ENCODE measurements at regions not wholly inside any gene's neighbourhood (a gene's known extent, or its start where the extent isn't known, plus 50 kb on each side); places are given as distances from the start of the nearest gene placed in this dataset.
"Not testable (repeated sequence)": the region's sequence is repeated elsewhere in the genome, so short reads cannot be mapped to it uniquely, and the experiment has no call there.

DNA sequence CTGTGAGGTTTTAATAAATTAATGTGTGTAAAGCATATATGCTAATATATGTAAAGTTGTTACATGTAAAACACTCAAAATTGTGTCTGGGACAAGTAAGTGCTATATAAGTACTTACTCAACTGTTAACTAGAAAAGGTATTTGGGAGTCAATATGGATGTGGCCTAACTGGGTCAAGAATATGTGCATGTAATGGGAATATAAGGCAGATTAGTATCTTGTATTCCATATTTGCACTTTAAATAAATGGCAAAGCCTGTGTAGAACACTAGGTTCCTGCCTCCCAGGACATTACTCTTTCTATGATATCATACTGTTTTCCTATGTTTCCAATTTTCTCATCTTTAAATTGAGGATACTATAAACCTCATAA, 270.6 kb downstream of the FBXO8 start:
- FAIRE-seq (no peak), DNase-seq (ENCODE audit: low spot score in 2 of 2) (no peak)

DNA sequence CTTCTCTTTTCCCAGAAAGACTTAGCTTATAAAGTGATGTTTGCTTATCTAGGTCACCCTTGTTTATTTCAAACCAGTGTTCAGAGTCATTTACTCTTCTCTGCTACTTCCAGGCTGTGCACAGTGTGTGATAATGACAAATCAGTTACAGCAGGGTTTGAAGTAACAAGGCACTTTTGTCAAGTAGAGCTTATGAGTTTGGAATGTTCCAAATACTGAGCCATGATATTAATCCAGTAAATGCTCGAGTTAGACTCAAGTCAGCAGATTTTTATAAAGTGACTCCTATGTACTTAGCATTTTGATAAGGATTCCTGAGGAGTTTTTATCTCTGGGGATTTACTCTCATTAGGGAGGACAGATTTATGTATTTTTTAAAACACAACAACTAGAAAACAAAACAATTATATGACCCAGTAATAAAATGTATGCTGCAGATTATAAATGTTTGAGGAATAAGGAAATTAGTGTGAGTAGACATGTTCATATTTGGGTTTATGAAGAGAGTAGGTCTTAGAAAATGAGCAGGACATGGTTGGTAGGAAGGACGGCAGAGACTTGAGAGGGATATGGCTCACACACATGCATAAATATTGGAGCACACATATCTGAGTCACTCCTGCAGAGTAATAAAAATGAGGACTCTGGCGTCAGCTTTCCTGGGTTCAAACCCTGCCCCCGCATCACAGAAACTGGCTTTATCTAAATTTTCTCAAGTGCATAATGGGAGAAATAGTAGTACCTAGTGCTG, 271.2 kb downstream of the FBXO8 start:
- no peak for FAIRE-seq

DNA sequence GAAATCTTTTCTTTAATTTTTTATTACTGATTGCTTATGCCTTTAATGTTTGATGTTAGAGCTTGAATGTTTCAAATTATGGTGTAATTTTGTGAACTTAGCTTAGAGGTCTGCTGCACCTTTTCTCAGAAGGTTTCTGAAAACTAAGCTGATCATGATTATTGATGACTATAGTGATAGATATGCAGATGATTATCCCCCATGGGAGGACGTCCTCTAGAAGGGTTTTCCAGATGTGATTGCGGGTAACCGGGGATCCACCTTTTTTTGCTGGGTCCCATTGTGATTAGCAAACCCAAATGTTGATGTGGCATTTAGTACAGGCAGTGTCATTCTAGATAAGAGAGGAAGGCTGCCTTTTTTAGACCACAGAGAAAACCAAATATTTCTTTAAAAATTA, 272.9 kb downstream of the FBXO8 start:
- DNase-seq (ENCODE audit: low spot score in 2 of 2) = no peak
- no peak for FAIRE-seq

More for the DNA sequence above, 271.2 kb downstream of the FBXO8 start:
- no peak for DNase-seq (ENCODE audit: low spot score in 2 of 2)

DNA sequence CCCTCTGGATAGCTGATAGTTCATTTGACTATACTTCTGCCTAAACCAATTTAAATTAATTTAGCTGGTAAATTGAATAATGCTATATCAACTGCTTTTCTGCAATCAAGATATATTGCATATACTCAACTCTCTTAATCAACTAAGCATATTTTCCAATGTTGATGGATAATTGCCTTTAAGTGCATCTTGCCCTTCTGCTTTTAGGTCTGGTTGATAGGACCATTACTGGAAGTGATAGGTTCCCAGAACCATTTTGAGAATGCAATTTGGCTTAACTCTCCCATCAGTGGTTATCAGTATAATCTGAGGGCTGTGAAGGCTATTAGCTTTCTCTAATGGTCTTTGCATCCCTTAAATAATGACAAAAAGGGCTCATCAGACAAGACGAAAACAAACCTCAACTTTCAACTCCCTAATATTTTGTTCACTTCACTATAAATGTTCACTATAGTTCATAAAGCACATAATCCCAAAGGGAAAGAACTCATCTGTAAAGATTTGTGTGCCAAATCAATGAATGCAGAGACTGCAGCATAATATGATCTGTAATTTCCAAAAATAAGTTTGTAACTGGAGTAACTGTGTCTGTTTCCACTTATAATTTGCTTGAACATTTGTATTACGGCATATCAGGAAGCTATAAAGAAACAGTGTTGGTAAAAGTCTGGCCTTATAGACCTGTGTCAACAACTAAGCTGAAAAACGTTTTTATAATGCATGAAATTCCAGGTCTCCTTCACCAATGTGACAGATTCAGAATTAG, 273.6 kb downstream of the FBXO8 start:
- no peak for FAIRE-seq
- DNase-seq (ENCODE audit: low spot score in 2 of 2) = no peak

DNA sequence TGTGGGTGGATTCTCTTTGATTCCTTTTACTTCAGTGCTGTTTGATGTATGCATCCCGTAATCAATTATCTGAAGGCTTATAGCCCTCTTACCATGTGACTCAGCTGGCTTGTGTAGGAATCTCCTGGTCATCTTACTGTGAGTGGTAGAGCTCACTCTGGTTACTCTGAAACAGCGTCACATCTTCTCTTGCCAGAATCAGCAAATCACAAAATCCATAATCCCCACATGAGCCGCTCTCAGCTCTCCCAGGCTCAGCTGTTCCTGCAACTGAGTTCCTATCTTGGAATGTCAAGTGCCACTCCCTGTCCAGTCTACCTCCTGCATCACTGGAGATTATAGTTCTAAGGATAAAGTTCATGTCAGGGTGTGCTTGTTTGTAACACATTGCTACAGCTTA, 278.0 kb downstream of the FBXO8 start:
- FAIRE-seq (no peak), DNase-seq (ENCODE audit: low spot score in 2 of 2) (no peak)

DNA sequence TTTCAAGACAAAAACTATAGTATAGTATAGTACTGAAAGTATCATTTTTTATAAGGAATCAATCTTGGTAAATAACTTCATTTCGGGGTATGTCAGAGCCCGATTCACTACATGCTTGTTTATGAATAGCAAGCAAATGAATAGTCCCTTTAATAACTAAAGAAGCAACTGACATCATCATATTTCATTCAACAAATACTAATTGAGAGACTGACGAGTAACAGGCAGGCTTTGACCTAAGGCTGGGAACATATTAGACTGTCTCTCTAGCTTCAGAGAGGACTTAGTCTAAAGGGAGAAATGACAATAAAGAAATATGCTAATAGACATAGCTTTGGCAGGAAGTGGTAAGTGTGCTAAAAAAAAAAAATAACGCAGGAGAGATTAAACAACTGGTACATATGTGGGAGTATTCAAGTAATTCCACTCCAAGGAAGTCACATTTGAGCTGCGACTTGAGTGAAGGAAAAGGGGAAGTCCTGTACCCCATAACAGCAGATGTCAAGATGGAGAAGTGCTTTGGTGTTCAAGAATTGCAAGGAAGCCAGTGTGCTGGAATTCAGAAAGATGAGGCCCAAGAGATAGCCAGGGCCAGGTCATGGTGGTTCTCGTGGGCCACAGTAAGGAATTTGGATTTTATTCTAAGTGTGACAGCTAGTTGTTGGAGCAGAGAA, 284.9 kb downstream of the FBXO8 start:
- DNase-seq (ENCODE audit: low spot score in 2 of 2) (no peak), FAIRE-seq (no peak)

DNA sequence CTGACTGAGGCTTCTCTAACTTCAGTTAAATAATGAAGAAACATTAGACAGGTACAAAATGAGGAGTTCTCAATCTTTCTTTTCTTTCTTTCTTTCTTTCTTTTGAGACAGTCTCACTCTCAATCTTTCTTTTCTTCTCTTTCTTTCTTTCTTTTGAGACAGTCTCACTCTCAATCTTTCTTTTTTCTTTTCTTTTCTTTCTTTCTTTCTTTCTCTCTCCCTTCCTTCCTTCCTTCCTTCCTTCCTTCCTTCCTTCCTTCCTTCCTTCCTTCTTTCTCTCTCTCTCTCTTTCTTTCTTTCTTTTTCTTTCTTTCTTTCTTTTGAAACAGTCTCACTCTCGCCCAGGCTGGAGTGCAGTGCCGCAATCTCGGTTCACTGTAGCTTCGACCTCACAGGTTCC, 287.7 kb downstream of the FBXO8 start:
- DNase-seq (ENCODE audit: low spot score in 2 of 2); FAIRE-seq: not testable (repeated sequence)

DNA sequence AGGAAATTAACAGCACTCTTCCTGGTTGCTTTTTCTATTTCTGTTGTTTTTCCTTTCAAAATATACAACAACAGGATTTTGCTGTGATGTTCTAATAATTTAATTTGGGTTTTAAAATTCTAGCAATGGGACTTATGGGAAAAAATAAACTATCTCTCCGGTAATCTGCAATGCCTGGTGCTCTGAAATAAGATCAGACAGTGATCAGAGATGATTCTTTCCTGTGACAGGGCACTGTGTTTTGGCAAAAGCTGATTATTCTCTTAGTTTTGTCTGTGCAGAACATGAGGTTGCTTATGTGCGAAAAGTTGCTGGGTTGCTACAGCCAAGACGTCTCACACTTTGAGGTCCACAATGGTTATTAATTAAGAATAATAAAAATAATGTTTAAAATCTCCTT, 291.7 kb downstream of the FBXO8 start:
- DNase-seq (ENCODE audit: low spot score in 2 of 2) (no peak), FAIRE-seq (no peak)

DNA sequence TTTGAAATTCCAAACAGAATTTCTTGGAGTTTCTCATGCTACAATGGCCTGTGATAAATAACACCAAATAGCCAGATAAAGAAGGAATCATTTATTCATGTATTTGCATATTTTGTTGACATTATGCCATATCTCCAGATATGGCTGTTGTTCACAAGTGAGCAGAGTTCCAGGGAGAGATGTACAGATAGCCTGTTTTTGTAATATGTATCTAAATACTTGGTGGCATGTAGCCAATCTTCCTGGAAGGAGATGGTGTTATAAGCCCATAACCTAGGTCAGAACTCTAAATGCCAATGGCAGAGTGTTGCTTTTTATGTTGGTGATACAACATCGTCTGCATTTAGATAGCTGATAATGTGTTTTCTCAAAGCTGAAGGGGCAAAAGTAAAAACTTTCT, 292.2 kb downstream of the FBXO8 start:
- FAIRE-seq = no peak

DNA sequence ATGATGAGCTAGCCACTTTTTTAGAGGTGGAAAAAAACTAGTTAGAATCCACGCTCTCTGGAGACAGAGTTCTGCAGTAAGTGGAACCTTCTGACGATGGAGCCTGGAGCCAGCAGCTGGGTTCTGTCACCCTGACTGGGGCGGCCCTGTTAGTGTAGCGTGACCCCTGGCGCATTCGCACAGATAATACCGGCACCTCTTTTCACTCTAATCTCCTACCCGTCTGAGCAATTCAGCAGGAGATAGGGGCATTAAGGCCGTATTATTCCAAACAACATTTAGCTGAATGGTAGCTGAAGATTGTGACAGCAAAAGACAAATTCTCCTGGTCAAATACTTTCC, 292.6 kb downstream of the FBXO8 start:
- no peak for FAIRE-seq
- no peak for DNase-seq (ENCODE audit: low spot score in 2 of 2)

More for the DNA sequence above, 292.2 kb downstream of the FBXO8 start:
- no peak for DNase-seq (ENCODE audit: low spot score in 2 of 2)

DNA sequence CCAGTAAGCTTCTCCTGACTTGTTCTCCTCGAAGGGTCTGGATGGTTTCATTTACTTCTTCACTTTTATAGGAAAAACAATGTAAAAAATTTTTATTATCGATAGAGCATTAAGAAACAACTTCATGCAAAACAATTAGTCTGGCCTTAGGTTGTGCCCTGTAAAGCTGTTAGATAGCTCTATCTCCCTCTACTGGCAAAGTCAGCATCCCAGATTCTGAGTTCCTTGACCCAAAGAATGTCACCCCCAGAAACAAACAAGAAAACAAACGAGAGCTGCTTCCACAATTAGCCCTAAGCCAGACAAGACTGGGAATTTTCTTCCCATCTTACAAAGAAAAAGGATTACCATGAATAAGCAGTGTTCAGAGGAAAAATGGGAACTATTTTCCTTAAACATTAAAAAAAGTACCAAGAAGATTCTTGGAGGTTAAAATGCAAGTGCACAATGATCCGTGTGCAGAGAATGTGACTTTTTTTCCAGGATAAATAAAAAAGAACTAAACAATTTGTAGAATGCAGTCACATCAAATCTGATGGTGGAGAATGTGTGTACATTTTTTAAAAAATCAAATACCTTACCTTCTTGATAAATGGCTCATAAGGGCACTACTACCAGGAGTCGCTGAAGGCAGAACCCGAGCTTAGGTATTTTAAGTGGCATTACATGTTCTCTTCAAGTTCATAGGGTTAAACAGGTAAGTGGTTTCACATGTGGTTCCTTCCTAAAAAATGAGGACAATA, 293.2 kb downstream of the FBXO8 start:
- FAIRE-seq (no peak), DNase-seq (ENCODE audit: low spot score in 2 of 2) (no peak)

DNA sequence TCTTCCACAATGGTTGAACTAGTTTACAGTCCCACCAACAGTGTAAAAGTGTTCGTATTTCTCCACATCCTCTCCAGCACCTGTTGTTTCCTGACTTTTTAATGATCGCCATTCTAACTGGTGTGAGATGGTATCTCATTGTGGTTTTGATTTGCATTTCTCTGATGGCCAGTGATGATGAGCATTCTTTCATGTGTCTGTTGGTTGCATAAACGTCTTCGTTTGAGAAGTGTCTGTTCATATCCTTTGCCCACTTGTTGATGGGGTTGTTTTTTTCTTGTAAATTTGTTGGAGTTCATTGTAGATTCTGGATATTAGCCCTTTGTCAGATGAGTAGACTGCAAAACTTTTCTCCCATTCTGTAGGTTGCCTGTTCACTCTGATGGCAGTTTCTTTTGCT, 319.9 kb downstream of the FBXO8 start:
- not testable (repeated sequence) for FAIRE-seq; DNase-seq (ENCODE audit: low spot score in 2 of 2)

DNA sequence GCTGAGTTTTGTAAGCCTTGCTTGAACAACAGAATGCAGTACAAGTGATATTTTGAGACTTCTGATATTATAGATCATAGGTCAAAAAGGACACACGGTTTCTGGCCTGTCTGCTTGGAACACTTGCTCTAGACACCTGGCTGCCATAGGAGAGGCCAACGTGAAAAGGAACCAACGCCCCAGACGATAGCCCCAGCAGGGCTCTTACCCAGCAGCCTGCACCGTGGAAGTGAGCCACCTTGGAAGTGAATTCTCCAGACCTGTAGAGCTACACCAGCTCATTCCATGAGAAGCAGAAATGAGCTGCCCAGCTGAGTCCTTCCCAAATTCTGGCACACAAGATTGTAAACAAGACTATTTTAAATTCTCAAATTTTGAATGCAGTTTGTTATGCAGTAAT, 323.1 kb downstream of the FBXO8 start:
- DNase-seq (ENCODE audit: low spot score in 2 of 2) (no peak), FAIRE-seq (no peak)

DNA sequence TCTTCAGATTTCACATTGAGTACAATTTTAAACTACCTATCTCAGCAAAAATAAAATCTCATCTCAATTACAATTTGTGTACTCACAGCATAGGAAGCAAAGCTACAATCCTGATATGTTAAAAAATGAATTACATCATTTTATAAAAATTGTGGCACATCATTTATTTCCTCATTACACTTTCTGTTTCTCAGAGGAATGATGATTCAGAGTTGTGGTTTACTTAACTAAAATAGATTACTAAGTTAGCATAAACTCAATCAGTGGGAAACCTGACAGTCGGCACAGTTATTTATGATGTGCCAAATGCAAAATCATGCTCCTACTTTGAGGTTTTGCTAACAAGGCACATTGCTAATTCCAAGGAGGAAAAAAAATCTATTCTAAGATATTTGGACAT, 325.0 kb downstream of the FBXO8 start:
- FAIRE-seq (no peak), DNase-seq (ENCODE audit: low spot score in 2 of 2) (no peak)

DNA sequence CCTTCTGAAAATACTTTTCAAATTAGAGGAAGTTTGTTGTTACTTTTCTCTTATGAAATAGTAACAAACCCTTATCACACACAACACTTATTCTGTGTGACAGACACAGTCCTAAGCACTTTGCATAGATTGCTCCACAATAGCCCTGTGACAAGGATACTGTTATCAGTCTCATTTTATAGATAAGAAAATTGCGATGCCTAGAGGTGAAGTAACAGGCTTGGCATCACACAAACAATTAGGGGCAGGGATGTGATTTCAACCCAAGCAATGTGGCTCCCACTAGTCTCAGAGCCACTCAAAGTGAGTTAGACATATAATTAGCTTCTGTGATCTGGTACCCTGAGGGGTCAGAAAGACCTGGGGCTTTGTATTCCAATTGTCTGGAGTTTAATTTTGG, 339.9 kb downstream of the FBXO8 start:
- no peak for FAIRE-seq

DNA sequence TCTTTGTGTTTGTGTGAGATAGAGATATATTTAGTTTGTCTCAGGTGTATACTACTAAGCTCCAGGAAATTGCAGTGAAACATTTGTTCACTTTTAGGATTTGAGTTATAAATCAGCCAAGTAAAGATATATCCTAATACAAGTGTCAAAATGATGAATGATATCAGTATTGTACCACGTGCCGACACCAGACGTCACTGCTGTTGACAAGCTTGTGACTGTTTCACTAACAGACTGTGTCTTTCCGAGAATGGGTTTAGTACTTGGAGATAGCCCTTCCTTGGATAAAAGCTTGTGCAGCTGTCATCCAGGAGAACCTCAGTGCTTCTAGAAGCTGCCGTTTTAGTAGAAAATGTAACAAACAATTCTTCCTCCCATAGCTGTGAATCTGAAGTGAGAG, 343.3 kb downstream of the FBXO8 start:
- FAIRE-seq (no peak), DNase-seq (ENCODE audit: low spot score in 2 of 2) (no peak)

More for the DNA sequence above, 339.9 kb downstream of the FBXO8 start:
- DNase-seq (ENCODE audit: low spot score in 2 of 2) = no peak

DNA sequence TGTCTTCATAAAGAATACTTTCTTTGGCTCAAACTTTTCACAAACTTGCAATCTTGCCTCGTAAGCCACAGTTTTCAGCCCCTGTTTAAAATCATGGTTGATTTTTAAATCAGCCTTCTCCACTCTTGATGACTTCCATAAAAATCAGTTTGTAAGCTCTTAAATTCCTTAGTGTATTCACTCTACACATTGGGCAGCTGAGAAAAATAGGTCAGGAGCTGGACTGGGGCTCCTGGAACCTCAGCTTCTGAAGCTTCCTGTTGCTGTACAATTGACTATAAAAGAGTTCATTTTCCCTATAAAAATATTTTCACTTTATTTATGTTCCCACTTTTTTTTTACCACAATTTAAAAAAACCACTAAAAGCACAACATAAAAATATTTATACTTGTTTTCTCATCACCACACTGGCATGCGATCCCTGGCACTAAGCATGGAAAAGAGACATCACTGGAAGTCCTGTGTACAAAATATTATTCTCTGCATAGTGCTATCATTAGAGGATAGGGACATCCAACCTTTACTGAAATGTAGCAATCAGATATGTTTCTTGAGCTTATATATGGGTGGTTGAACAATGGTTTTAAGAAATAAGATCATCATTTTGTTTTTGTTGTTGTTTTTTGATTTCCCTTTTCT, 345.7 kb downstream of the FBXO8 start:
- FAIRE-seq (peak; percentile 28), DNase-seq (ENCODE audit: low spot score in 2 of 2) (no peak)

DNA sequence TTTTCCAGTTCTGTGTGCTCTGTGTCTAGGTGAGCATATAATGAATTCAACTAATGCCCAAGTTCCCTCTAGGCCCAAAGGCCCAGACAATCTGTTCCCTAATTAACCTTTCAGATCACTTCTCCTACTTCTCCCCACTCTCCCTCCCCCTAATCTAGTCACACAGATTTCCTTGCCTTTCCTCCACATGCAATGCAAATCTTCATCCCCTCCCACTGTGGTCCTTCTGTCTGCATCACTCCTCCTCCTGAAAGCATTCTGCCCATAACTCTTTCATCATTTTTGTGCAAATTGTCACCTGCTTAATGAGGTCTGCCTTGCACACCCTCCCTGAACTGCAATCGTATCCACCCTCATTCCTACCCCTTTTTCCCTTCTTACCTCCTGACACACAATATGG, 346.6 kb downstream of the FBXO8 start:
- no peak for DNase-seq (ENCODE audit: low spot score in 2 of 2)
- no peak for FAIRE-seq

DNA sequence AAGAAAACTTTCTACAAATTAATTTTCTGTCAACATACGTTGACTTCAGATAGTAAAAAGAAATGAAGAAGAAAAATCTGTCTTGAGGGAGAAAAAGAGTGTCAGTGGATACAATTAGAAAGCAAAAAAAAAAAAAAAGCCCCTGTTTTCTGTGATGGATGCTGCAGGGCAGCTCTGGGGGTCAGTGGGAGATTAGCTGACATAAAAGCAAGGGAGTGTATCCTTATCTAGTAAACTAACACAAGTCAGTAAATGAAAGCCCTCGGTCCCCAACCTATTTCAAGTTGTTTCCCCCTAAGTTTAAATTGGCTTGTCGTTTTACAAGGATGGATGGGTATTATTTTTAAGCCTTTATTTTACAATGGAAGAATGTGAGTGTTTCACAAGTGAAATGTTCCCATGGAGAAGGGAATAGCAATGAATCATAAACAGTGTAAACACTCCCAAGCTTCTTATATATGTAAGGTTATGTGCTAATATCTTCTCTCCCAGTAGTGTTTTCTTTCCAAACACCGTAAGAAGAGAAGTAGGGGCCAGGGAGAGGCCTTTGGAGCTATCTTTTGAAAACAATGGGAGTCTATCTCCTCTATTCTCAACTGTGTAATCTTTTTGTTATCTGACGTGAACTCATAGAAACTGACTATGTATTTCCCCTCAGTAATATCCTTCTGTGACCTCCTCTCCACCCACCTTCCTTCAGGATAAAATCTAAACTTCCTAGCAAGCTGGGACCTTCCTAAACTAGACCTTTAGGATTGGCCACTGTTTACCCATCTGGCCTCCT, 347.7 kb downstream of the FBXO8 start:
- FAIRE-seq (no peak), DNase-seq (ENCODE audit: low spot score in 2 of 2) (no peak)

Measured in frontal cortex (tissue), 3 donors.